A549 (cell line): ENCODE measurements at regions not wholly inside any gene's neighbourhood (a gene's known extent, or its start where the extent isn't known, plus 50 kb on each side); places are given as distances from the start of the nearest gene placed in this dataset.

Source experiments
- CTCF ChIP-seq: fragments of >200 bp; sonication (Bioruptor Twin); formaldehyde crosslinking; IDR thresholded peaks from 3 replicates; pipeline ENCODE4 v1.5.1; 2016
- FOSL2 ChIP-seq, 2 experiments: fragments of 450-650 bp in 1 of 2; fragments of >200 bp in 1 of 2; sonication (Bioruptor Twin) in 1 of 2; formaldehyde crosslinking; IDR thresholded peaks; 2 replicates each; pipeline versions ENCODE4 v1.5.0 to v1.6.1; 2016 to 2020; ENCODE audit warnings: mild to moderate bottlenecking in 1 of 2, moderate library complexity in 1 of 2
- GATA3 ChIP-seq: IDR thresholded peaks from 2 replicates; pipeline ENCODE4 v1.6.1; 2012; ENCODE audit warnings: borderline replicate concordance
- HDAC2 ChIP-seq: fragments of 200-600 bp; sonication (generic); IDR thresholded peaks from 2 replicates; pipeline ENCODE4 v1.6.1; 2016
- HOXB5 ChIP-seq: fragments of 250-450 bp; sonication (Bioruptor Pico); IDR thresholded peaks from 2 replicates; pipeline ENCODE4 v1.5.0; 2020; ENCODE audit warnings: mild to moderate bottlenecking, moderate library complexity
- KDM5A ChIP-seq: fragments of 200-600 bp; sonication (generic); IDR thresholded peaks from 2 replicates; pipeline ENCODE4 v1.6.1; 2016; ENCODE audit warnings: antibody characterized with exemption, mild to moderate bottlenecking
- MAX ChIP-seq: IDR thresholded peaks from 2 replicates; pipeline ENCODE4 v1.6.1; 2012
- MYC ChIP-seq: IDR thresholded peaks from 2 replicates; pipeline ENCODE4 v1.6.1; 2012; ENCODE audit warnings: mild to moderate bottlenecking, inconsistent platforms, low read length, improper control_type of control experiment, borderline replicate concordance
- POLR2A ChIP-seq: IDR thresholded peaks from 2 replicates; pipeline ENCODE4 v1.6.1; 2012; ENCODE audit warnings: mild to moderate bottlenecking, low read length
- POLR2AphosphoS2 ChIP-seq: conservative IDR thresholded peaks from 2 replicates; pipeline ENCODE4 v1.6.1; 2012; ENCODE audit warnings: low read length, improper control_type of control experiment, inconsistent platforms
- SMC3 ChIP-seq: fragments of >200 bp; sonication (Bioruptor Twin); formaldehyde crosslinking; IDR thresholded peaks from 3 replicates; pipeline ENCODE4 v1.6.1; 2018; ENCODE audit warnings: inconsistent platforms
- TP53 ChIP-seq: fragments of 250-450 bp; sonication (Bioruptor Pico); IDR thresholded peaks from 2 replicates; pipeline ENCODE4 v1.5.0; 2021; ENCODE audit warnings: mild to moderate bottlenecking, moderate library complexity
- ZSCAN20 ChIP-seq: fragments of 250-450 bp; sonication (Bioruptor Pico); IDR thresholded peaks from 2 replicates; pipeline ENCODE4 v1.8.0; 2022; ENCODE audit warnings: mild to moderate bottlenecking, moderate library complexity

GRCh38 chr2:224638301-224638823, 53.2 kb upstream of the CUL3 start:
- TF ChIP-seq MAX (no peak), FOSL2 (IDR thresholded peaks at IDR 0.05) (no peak), FOSL2 (CRISPR knock-in tag; IDR thresholded peaks at IDR 0.05) (no peak), CTCF (no peak), HDAC2 (no peak), SMC3 (no peak), POLR2A (no peak), GATA3 (no peak), POLR2AphosphoS2 (no peak), KDM5A (no peak), MYC (no peak), HOXB5 (CRISPR knock-in tag) (no peak), ZSCAN20 (CRISPR knock-in tag) (no peak), TP53 (CRISPR knock-in tag) (no peak)
